Type B pancreatic cell (in vitro differentiated cells): ENCODE measurements at regions not wholly inside any gene's neighbourhood (a gene's known extent, or its start where the extent isn't known, plus 50 kb on each side); places are given as distances from the start of the nearest gene placed in this dataset.

Experiments
- DNase-seq: peaks from one replicate; pipeline ENCODE4 v3.0.0; 2021; ENCODE audit warnings: mixed read lengths; ENCODE audit not compliant: unreplicated experiment; ENCODE audit errors: extremely low spot score
- H3K27ac Mint-ChIP-seq: 2 replicates; pipeline ENCODE4 v1.8.0; 2021; ENCODE audit warnings: mild to moderate bottlenecking, mixed read lengths
- H3K27me3 Mint-ChIP-seq: 2 replicates; pipeline ENCODE4 v1.8.0; 2021; ENCODE audit warnings: mixed read lengths
- H3K36me3 Mint-ChIP-seq: 2 replicates; pipeline ENCODE4 v1.8.0; 2021; ENCODE audit warnings: mixed read lengths
- H3K4me1 Mint-ChIP-seq: one replicate; pipeline ENCODE4 v1.8.0; 2021; ENCODE audit warnings: mixed read lengths; ENCODE audit not compliant: unreplicated experiment
- H3K4me3 Mint-ChIP-seq: 2 replicates; pipeline ENCODE4 v1.8.0; 2021; ENCODE audit warnings: mild to moderate bottlenecking, mixed read lengths
- H3K9me3 Mint-ChIP-seq: 2 replicates; pipeline ENCODE4 v1.8.0; 2021; ENCODE audit warnings: mixed read lengths
- TF ChIP-seq, protein P1 (sequence below): fragments of 200-600 bp; sonication (generic); conservative IDR thresholded peaks from 2 replicates; pipeline ENCODE4 v1.5.0; 2021; ENCODE audit warnings: antibody characterized with exemption, mild to moderate bottlenecking

DNA sequence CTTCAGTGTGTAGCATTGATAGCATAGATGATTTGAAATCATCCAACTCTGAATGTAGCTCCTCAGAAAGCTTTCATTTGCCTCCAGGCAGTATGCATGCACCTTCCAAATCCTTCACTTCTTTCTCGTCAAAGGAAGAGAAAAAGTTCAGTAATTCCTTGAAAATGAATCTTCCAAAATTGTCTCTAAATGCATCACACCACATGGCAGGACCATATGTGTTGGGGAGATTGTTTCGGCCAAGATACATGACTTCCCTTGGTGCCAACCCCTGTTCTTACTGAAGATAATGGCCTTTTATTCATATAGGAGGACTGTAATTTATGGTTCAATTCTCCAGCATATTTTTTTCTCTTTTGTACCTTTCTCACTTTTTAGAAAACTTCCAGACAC is 315.6 kb upstream of the SPRY2 start:
- H3K36me3 Mint-ChIP-seq = no peaks in the 10 kb centered on the region
- H3K9me3 Mint-ChIP-seq = peaks cover 19% of the 10 kb centered on the region
- TF ChIP-seq, protein P1, sequence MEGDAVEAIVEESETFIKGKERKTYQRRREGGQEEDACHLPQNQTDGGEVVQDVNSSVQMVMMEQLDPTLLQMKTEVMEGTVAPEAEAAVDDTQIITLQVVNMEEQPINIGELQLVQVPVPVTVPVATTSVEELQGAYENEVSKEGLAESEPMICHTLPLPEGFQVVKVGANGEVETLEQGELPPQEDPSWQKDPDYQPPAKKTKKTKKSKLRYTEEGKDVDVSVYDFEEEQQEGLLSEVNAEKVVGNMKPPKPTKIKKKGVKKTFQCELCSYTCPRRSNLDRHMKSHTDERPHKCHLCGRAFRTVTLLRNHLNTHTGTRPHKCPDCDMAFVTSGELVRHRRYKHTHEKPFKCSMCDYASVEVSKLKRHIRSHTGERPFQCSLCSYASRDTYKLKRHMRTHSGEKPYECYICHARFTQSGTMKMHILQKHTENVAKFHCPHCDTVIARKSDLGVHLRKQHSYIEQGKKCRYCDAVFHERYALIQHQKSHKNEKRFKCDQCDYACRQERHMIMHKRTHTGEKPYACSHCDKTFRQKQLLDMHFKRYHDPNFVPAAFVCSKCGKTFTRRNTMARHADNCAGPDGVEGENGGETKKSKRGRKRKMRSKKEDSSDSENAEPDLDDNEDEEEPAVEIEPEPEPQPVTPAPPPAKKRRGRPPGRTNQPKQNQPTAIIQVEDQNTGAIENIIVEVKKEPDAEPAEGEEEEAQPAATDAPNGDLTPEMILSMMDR = no peak
- no peak for DNase-seq
- H3K4me1 Mint-ChIP-seq = no peaks in the 10 kb centered on the region
- no peaks in the 10 kb centered on the region for H3K27me3 Mint-ChIP-seq
- H3K4me3 Mint-ChIP-seq = no peak overlapping the region
- no peak overlapping the region for H3K27ac Mint-ChIP-seq

- Mint-ChIP-seq H3K27ac (no peak overlapping the region), H3K4me1 (no peaks in the 10 kb centered on the region), H3K9me3 (peaks cover 19% of the 10 kb centered on the region), H3K4me3 (no peak overlapping the region), H3K27me3 (no peaks in the 10 kb centered on the region), H3K36me3 (no peaks in the 10 kb centered on the region)
- TF ChIP-seq, protein P1 = no peak
- no peak for DNase-seq
Observed at GRCh38 chr13:80655778-80656511, 315.0 kb upstream of the SPRY2 start.

DNA sequence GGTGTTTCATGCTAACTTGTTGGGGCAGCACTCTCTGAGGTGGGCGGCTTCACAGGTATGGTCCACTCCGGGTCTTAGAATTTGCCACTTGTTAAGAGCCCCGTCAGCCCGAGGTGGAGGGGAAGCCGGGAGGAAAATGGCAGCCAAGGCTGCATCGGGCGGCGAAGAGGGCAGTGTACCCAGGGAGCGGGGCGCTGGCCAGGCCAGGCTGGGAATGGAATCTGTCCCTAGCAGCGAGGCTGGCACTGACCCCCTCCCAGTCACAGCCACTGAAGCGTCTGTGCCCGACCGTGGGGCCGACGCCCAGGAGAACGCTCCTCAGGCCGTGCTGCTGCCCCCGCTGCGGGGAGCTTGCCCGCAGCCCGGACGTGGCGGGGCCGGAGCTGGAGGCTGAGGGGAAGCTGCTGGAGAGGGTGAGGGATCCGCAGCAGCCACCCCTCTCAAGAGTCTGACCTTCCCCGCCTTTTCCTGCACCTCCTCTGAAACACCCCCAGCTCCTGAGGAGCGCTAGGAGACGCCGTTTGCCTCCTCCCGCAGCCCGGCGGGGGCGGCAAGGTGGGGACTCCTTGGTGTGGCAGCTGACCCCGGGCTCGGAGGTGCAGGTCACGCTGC is 313.8 kb upstream of the SPRY2 start:
- no peak for DNase-seq
- H3K27me3 Mint-ChIP-seq = no peaks in the 10 kb centered on the region
- peaks cover 19% of the 10 kb centered on the region for H3K9me3 Mint-ChIP-seq
- no peak overlapping the region for H3K27ac Mint-ChIP-seq
- TF ChIP-seq, protein P1 = no peak
- H3K36me3 Mint-ChIP-seq = no peaks in the 10 kb centered on the region
- H3K4me3 Mint-ChIP-seq = no peak overlapping the region
- H3K4me1 Mint-ChIP-seq = no peaks in the 10 kb centered on the region

- no peak overlapping the region for H3K27ac Mint-ChIP-seq
- no peaks in the 10 kb centered on the region for H3K36me3 Mint-ChIP-seq
- no peak overlapping the region for H3K4me3 Mint-ChIP-seq
- no peaks in the 10 kb centered on the region for H3K27me3 Mint-ChIP-seq
- no peak for DNase-seq
- H3K4me1 Mint-ChIP-seq = no peaks in the 10 kb centered on the region
- peaks cover 4% of the 10 kb centered on the region for H3K9me3 Mint-ChIP-seq
- TF ChIP-seq, protein P1 = no peak
Observed at GRCh38 chr13:80649274-80649673, 308.3 kb upstream of the SPRY2 start.

- Mint-ChIP-seq H3K27ac (no peak overlapping the region), H3K4me3 (no peak overlapping the region), H3K27me3 (no peaks in the 10 kb centered on the region), H3K4me1 (no peaks in the 10 kb centered on the region), H3K36me3 (no peaks in the 10 kb centered on the region), H3K9me3 (no peaks in the 10 kb centered on the region)
- no peak for DNase-seq
- TF ChIP-seq, protein P1 = no peak
Observed at GRCh38 chr13:80642641-80643040, 301.7 kb upstream of the SPRY2 start.
